ENCODE measurements at regions not wholly inside any gene's neighbourhood (a gene's known extent, or its start where the extent isn't known, plus 50 kb on each side); places are given as distances from the start of the nearest gene placed in this dataset.
"Not testable (repeated sequence)": the region's sequence is repeated elsewhere in the genome, so short reads cannot be mapped to it uniquely, and the experiment has no call there.

DNA sequence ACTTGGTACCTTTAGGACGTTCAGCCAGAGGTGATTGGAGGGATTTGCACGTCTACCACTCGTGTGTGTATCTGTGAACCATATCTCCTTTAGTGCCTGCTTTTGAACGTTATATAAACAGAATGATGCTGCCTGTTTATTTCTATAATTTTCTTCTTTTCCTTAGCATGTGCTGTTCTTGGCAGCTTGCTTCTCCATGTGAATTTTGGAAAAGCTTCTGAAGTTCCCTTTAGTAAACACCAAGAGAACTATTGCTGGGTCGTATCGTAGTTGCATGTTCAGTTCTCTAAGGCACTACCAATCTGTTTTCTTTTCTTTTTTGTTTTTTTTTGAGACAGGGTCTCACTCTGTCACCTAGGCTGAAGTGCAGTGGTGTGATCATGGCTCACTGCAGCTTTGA lies 73.8 kb upstream of the FANCC start:
- H4K20me1 ChIP-seq (ENCODE audit: insufficient read depth, low read length); CTCF ChIA-PET (ENCODE audit: unreplicated experiment); H3K4me1 ChIP-seq (ENCODE audit: insufficient read depth, low read length, poor library complexity, severe bottlenecking); intact Hi-C loops (cut with micrococcal nuclease; ENCODE audit: unreplicated experiment); H3K27ac ChIP-seq (ENCODE audit: low read depth, low read length, poor library complexity, severe bottlenecking); BruUV-seq (replicated peaks); H3K9me3 ChIP-seq (ENCODE audit: low read length); DNase-seq (ENCODE audit: low spot score); H2AFZ ChIP-seq (ENCODE audit: low read length); H3K4me2 ChIP-seq (ENCODE audit: low read length); H3K36me3 ChIP-seq (ENCODE audit: insufficient read depth, low read length); H3K4me3 ChIP-seq (ENCODE audit: low read depth, low read length, poor library complexity, severe bottlenecking); H3K9me2 ChIP-seq (ENCODE audit: insufficient read depth, low read length); H3K79me2 ChIP-seq (ENCODE audit: insufficient read depth, low read depth, low read length): not testable (repeated sequence)
- POLR2A ChIA-PET = interaction anchor here (1.0 kb wide), 1 partner anchor 10 kb away, joined by 3 read pairs; no protein-coding TSS in a partner anchor

DNA sequence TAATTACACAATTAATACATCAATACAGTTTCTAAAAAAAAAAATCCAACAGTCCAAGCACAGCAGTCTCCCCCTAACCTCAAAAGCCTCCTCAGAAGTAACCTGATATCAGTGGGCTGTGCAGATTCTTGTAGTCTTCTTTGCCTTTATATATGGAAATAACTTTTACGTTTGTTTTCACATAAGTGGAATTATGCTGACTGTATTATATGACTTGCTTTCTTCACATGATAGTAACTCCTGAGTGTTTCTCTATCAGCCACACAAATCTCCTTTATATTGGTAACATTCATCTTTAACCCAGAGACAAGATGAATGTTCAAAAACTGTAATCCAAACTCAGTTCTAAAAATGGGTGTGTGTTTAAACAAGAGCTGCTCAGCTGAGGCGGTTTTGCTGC lies 71.9 kb upstream of the FANCC start:
- no peaks in the 10 kb centered on the region for H3K4me1 ChIP-seq (ENCODE audit: insufficient read depth, low read length, poor library complexity, severe bottlenecking)
- no peaks in the 10 kb centered on the region for H4K20me1 ChIP-seq (ENCODE audit: insufficient read depth, low read length)
- intact Hi-C loops (cut with micrococcal nuclease; ENCODE audit: unreplicated experiment) = no loop called here
- H3K79me2 ChIP-seq (ENCODE audit: insufficient read depth, low read depth, low read length) = no peaks in the 10 kb centered on the region
- no peak overlapping the region for H3K27ac ChIP-seq (ENCODE audit: low read depth, low read length, poor library complexity, severe bottlenecking)
- no peak overlapping the region for H3K4me3 ChIP-seq (ENCODE audit: low read depth, low read length, poor library complexity, severe bottlenecking)
- H3K9me2 ChIP-seq (ENCODE audit: insufficient read depth, low read length) = no peaks in the 10 kb centered on the region
- CTCF ChIA-PET (ENCODE audit: unreplicated experiment) = no interaction called here
- no peaks in the 10 kb centered on the region for H3K36me3 ChIP-seq (ENCODE audit: insufficient read depth, low read length)
- no peaks in the 10 kb centered on the region for H3K9me3 ChIP-seq (ENCODE audit: low read length)
- no peak for DNase-seq (ENCODE audit: low spot score)
- POLR2A ChIA-PET = no interaction called here
- BruUV-seq (replicated peaks) = no TSS peak
- no peak overlapping the region for H3K4me2 ChIP-seq (ENCODE audit: low read length)
- no peak overlapping the region for H2AFZ ChIP-seq (ENCODE audit: low read length)
- TF ChIP-seq EZH2phosphoT487 (IDR thresholded peaks at IDR 0.05; ENCODE audit: borderline replicate concordance, low read depth, low read length) = no peak
- TF ChIP-seq, protein P1, sequence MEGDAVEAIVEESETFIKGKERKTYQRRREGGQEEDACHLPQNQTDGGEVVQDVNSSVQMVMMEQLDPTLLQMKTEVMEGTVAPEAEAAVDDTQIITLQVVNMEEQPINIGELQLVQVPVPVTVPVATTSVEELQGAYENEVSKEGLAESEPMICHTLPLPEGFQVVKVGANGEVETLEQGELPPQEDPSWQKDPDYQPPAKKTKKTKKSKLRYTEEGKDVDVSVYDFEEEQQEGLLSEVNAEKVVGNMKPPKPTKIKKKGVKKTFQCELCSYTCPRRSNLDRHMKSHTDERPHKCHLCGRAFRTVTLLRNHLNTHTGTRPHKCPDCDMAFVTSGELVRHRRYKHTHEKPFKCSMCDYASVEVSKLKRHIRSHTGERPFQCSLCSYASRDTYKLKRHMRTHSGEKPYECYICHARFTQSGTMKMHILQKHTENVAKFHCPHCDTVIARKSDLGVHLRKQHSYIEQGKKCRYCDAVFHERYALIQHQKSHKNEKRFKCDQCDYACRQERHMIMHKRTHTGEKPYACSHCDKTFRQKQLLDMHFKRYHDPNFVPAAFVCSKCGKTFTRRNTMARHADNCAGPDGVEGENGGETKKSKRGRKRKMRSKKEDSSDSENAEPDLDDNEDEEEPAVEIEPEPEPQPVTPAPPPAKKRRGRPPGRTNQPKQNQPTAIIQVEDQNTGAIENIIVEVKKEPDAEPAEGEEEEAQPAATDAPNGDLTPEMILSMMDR (conservative IDR thresholded peaks at IDR 0.05; ENCODE audit: low read length) = no peak

DNA sequence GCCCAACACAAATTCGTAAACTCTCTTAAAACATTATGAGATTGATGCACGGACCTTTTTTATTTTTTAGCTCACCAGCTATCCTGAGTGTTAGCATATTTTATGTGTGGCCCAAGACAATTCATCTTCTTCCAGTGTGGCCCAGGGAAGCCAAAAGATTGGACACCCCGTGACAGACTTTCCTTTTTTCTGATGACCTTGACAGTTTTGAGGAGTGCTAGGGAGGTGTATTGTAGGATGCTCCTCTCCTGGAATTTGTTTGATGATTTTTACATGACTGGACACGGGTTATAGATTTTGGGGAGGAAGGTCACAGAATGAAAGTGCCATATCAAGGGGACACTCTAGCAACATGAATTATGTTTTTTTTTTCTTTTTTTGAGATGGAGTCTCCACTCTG lies 69.3 kb upstream of the FANCC start:
- Histone ChIP-seq H3K9me2 (ENCODE audit: insufficient read depth, low read length) (no peaks in the 10 kb centered on the region), H4K20me1 (ENCODE audit: insufficient read depth, low read length) (no peaks in the 10 kb centered on the region), H3K4me3 (ENCODE audit: low read depth, low read length, poor library complexity, severe bottlenecking) (no peak overlapping the region), H2AFZ (ENCODE audit: low read length) (no peak overlapping the region), H3K27ac (ENCODE audit: low read depth, low read length, poor library complexity, severe bottlenecking) (no peak overlapping the region), H3K9me3 (ENCODE audit: low read length) (no peaks in the 10 kb centered on the region), H3K4me1 (ENCODE audit: insufficient read depth, low read length, poor library complexity, severe bottlenecking) (no peaks in the 10 kb centered on the region), H3K36me3 (ENCODE audit: insufficient read depth, low read length) (no peaks in the 10 kb centered on the region), H3K79me2 (ENCODE audit: insufficient read depth, low read depth, low read length) (no peaks in the 10 kb centered on the region), H3K4me2 (ENCODE audit: low read length) (no peak overlapping the region)
- no TSS peak for BruUV-seq (replicated peaks)
- DNase-seq (ENCODE audit: low spot score) = no peak
- intact Hi-C loops (cut with micrococcal nuclease; ENCODE audit: unreplicated experiment) = no loop called here
- CTCF ChIA-PET (ENCODE audit: unreplicated experiment) = no interaction called here
- POLR2A ChIA-PET = no interaction called here
- TF ChIP-seq, protein P1 (conservative IDR thresholded peaks at IDR 0.05; ENCODE audit: low read length) = no peak
- no peak for TF ChIP-seq EZH2phosphoT487 (IDR thresholded peaks at IDR 0.05; ENCODE audit: borderline replicate concordance, low read depth, low read length)

Data from OCI-LY7 (cell line).